ENCODE measurements at regions not wholly inside any gene's neighbourhood (a gene's known extent, or its start where the extent isn't known, plus 50 kb on each side); places are given as distances from the start of the nearest gene placed in this dataset.

- no peak for TF ChIP-seq POLR2A (IDR thresholded peaks at IDR 0.05; ENCODE audit: low read depth, low read length)
- no peak for TF ChIP-seq TAF1 (IDR thresholded peaks at IDR 0.05; ENCODE audit: borderline replicate concordance, low read depth, low read length)
These were observed 267.6 kb upstream of the CFAP20DC start for GRCh38 chr3:59317386-59317785.

All from GM12892 (cell line).